HG03196 (cell line): ENCODE measurements at regions not wholly inside any gene's neighbourhood (a gene's known extent, or its start where the extent isn't known, plus 50 kb on each side); places are given as distances from the start of the nearest gene placed in this dataset.

Experiments used
- ATAC-seq: cut with Tn5 transposase; IDR thresholded peaks from one replicate; pipeline ENCODE4 v1.9.1; 2021; ENCODE audit not compliant: unreplicated experiment

GRCh38 chr1:181863736-181864135 is 197.8 kb downstream of the ZNF648 start:
- ATAC-seq = no peak

GRCh38 chr1:181863006-181863405 is 198.5 kb downstream of the ZNF648 start:
- ATAC-seq = no peak

DNA sequence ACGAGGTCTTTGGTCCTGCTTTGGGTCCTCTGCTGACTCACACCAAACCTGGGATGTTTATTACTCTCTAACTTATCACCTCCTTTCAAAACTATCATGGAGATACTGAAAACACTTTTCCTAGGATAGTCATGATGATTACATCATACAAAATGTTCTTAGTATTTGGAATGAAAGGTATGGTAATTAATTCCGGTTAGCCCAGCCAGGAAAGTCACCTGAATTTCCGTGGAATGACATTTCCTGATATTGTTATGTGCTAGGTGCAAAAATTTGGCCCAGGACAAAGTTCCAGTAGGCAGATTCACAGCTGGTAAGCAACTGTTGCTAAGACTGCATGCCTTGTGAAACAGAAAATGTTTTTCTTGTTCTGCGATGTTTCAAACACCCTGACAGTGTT is 203.4 kb downstream of the ZNF648 start:
- no peak for ATAC-seq
